GM10266 (cell line): ENCODE measurements at regions not wholly inside any gene's neighbourhood (a gene's known extent, or its start where the extent isn't known, plus 50 kb on each side); places are given as distances from the start of the nearest gene placed in this dataset.

Experiments
- DNase-seq: peaks from one replicate; pipeline ENCODE4 v3.0.0; 2012; ENCODE audit errors: extremely low spot score
- TF ChIP-seq, protein P1 (sequence below): IDR thresholded peaks from 2 replicates; pipeline ENCODE4 v1.5.1; 2012; ENCODE audit warnings: mild to moderate bottlenecking, low read depth; ENCODE audit not compliant: control insufficient read depth, insufficient read depth; ENCODE audit errors: missing control alignments

- no peak for DNase-seq
- TF ChIP-seq, protein P1, sequence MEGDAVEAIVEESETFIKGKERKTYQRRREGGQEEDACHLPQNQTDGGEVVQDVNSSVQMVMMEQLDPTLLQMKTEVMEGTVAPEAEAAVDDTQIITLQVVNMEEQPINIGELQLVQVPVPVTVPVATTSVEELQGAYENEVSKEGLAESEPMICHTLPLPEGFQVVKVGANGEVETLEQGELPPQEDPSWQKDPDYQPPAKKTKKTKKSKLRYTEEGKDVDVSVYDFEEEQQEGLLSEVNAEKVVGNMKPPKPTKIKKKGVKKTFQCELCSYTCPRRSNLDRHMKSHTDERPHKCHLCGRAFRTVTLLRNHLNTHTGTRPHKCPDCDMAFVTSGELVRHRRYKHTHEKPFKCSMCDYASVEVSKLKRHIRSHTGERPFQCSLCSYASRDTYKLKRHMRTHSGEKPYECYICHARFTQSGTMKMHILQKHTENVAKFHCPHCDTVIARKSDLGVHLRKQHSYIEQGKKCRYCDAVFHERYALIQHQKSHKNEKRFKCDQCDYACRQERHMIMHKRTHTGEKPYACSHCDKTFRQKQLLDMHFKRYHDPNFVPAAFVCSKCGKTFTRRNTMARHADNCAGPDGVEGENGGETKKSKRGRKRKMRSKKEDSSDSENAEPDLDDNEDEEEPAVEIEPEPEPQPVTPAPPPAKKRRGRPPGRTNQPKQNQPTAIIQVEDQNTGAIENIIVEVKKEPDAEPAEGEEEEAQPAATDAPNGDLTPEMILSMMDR, result no peak
Measured at GRCh38 chr16:86895606-86896005, 317.3 kb downstream of the FOXL1 start.

DNA sequence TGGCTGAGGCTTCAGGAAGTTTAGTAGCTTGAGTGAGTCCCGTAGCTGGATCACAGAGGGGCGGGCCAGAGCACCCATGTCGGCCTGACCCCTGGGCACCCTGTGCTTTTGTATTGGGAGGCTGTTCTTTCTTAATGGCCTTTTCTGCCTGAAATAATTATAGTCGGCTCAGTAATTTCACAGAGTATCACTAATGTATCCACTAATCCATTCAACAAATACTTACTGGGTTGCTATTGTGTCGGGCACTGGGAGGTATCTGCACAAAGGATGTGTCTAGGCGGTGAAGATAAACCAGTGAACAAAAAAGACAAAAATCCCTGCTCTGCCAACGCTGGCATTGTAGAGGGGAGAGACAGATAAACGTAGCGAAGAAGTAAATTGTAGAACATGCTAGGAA is 318.6 kb downstream of the FOXL1 start:
- TF ChIP-seq, protein P1, result no peak
- DNase-seq, result no peak

DNA sequence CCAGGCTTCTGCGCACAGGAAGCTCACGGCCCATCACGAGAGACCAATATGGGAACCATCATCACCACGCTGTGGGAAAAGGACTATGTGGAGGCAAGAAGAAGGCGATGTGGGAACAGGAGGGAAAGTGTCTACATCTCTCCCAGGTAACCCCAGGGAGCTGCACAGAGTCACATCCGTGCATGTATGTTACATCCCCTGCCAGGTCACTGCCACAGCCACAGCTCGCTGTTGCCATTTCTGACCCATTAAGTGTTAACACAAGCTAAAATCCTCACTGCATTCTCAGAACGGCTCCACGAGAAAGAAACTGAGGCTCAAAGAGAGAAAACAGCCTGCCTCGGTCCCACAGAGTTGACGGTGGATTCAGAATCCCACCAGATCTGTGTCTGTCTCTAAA is 319.1 kb downstream of the FOXL1 start:
- DNase-seq, result no peak
- TF ChIP-seq, protein P1, result no peak

- TF ChIP-seq, protein P1, result no peak
- DNase-seq, result no peak
Measured at GRCh38 chr16:86898386-86898785, 320.0 kb downstream of the FOXL1 start.

DNA sequence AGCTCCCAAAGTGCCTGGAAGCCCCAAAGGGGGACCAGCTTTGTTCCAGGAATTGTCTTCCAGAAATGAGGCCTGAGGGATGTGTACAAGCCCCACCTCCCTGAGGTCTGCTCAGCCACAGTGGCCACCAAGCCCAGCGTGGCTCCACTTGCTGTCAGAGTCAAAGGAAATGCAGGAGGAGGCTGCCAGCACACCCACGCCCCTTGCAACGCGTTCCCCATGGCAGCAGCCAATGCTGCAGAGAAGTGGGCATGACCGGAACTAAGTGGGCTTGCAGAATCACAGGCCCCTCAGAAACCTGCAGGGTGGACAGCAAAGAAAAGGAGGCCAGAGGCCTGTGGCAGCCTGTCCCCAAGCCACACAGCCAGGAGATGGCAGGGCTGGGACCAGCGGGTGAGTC is 320.8 kb downstream of the FOXL1 start:
- no peak for DNase-seq
- TF ChIP-seq, protein P1, result no peak

DNA sequence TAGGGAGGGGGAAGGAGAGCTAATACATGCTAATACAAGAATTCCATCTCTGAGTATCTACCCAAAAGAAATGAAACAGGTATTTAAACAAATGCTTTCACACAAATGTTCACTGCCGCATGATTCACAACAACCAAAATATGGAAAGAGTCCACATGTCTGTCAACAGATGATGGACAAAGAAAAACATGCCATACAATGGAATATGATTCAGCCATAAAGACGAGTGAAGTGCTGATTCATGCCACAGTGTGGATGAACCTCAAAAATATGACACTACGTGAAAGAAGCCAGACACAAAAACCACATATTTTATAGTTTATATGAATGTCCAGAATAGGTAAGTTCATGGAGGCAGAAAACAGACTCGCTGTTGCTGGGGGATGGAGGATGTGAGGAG is 321.4 kb downstream of the FOXL1 start:
- TF ChIP-seq, protein P1, result no peak
- DNase-seq, result no peak

- TF ChIP-seq, protein P1, result no peak
- DNase-seq, result no peak
Measured at GRCh38 chr16:86901483-86901882, 323.1 kb downstream of the FOXL1 start.
